Ecto neural progenitor cell (in vitro differentiated cells): ENCODE measurements at regions not wholly inside any gene's neighbourhood (a gene's known extent, or its start where the extent isn't known, plus 50 kb on each side); places are given as distances from the start of the nearest gene placed in this dataset.
"Not testable (repeated sequence)": the region's sequence is repeated elsewhere in the genome, so short reads cannot be mapped to it uniquely, and the experiment has no call there.

ENCODE experiments used
- DNase-seq: peaks from one replicate; pipeline ENCODE4 v3.0.0-alpha.2; 2018; ENCODE audit warnings: low spot score

DNA sequence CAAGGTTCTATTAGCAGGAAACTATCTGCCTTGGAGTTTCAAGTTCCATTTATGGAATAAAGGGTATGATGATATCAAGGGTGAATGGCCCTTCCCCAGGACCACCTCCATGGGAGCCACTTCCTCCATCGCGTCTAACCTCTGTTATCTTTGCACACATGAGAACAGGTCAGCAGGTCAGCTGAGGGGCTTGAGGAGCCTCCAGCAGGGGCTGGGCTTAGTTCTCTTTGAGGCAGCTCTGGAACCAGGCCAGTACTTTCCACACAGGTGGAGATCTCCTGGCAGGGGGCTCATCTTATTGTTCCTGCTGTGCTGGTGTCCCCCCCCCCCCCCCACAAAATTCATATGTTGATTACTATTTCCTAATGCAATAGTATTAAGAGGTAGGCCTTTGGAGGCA is 472.2 kb upstream of the ZMIZ1 start:
- no peak for DNase-seq

DNA sequence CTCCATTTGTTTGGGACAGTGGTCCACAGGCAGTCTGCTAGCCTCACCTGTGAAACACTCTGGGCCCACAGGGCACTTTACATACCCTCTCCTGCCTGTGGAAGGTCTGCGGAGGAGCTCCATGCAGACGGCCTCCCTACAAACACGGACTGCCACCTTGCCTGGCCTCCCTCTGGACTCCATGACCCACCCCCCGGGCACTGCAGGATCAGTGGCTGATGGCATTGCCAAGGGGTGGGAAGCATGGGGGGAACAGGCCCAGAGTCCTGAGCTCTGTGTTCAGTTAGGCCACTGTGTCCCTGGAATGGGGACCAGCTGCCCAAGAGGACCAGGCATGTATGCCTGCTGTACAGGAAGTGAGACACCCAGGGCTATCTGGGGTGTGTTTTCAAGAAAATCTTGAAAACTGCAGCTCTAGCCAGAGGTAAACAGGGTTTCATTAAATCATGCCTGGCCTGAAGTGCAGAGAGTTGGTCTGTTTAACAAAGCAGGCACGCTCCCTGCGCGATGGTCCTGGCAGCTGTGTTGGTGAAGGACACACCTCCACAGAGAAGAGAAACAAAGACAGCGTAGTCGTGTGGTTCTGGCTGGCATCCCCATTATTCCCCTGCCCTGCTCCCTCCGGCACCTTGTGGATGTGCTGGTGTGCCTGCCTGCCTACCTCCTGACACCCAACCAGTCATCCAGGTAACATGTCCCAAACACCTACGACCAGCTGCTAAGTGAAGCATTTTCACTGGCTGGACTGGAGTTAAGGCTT is 470.8 kb upstream of the ZMIZ1 start:
- peak; percentile 20 for DNase-seq

DNA sequence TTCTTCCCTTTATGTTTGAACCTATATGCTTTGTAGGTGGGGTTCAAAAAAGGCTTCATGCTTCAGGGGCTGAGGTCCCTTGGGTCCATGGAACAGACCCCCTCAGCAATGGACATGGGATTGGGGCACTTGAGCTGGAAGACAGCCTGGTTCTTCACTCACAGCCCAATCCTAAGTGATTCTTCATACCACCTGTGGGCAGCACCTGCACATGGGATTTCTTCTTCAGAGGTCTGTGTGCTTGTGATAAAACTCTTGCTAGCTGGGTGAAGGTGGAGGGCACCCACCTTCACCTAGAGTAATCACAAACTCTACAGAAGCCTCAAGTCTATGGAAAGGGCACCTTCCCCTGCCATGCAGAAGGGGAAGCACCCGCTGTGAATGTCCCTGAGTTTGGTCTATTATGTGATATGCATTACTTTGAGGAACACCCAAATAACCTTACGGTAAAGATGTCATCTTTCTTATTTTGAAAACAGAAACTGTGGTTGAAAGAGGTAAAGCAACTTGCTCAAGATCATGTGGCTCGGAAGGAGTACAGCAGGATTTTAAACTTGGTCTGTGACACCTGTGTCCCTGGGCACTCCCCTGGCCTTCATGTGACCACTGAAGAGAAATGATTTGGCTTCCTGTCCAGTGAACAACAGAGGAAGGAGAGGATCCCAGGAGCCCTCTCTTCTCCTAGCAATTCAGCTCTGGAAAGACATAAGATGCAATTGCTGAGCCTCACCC is 469.5 kb upstream of the ZMIZ1 start:
- peak; percentile 13 for DNase-seq

DNA sequence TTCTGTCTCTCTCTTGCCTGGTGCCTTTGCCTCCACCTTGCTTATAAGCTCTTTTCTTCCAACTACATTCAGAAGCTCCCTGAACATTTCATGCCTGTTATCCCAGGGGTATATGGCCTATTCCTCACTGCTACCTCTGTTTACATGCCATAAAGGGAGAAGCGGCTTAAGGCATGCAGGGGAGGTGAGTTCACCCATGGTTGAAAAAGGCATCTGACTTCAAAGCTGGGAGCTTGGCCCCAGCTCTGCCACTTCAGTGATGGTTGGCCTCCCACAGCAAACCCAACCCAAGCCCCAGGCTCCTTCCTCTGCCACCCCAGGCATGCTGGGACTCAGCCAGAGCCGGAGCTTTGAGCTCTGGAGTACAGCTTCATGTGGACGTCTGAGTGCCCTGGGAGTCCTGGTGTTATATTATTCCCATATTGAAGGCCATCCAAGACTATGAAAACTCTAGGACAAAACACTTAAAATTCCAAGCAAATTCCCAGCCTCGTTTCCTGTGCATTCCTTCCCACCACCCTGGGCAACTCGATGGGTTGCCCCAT is 468.6 kb upstream of the ZMIZ1 start:
- DNase-seq: peak; percentile 38

DNA sequence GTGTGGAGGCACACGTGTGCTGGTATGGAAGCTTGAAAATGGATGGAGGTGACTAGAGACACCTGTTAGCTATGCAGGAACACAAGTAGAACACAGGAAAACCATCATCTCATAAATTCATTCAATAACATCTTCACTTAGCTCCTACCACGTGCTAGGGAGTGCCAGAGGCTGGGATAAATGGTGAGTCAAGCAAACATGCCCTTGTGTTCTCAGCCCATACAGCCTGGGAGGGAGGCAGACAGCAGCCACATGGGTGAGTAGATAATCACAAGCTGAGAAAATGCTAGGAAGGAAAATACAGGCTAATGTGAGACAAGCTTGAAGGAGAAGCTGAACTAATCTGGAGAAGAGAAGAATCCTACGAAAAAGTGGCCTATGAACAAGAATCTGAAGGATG is 468.0 kb upstream of the ZMIZ1 start:
- DNase-seq: peak; percentile 6

DNA sequence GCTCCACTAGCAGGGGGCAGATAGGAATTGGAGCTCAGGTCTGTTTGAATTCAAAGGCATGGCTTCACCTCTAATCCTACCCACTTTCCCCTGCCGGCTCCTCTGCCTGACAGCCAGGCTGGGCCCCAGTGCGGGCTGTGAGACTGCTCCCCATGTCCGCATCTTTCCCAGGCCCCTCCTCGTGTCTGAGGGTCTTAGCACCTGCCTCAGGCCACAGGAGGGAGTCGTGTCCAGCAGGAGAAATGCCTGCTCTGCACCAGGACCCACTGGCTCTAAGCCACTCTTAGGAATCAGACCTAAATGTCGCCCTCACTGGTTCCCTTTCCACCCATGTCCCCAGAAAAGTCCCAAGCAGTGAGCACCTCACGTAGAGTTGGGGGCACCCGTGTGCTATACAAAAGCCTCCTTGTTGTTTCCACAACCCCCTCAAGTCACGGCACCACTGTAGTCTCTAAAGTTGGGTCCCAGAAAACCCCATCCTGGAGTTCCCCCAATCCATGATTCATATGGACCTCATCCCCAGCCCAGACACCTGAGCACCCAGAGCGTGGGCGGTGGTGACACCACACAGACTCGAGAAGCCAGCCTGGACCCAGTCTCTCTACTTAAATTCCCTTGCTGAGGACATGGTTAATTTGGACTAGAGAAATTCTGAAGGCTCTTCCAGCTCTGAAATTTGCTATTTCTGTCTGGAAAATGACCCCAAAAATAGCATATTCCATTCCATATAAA is 466.4 kb upstream of the ZMIZ1 start:
- DNase-seq: peak; percentile 43

DNA sequence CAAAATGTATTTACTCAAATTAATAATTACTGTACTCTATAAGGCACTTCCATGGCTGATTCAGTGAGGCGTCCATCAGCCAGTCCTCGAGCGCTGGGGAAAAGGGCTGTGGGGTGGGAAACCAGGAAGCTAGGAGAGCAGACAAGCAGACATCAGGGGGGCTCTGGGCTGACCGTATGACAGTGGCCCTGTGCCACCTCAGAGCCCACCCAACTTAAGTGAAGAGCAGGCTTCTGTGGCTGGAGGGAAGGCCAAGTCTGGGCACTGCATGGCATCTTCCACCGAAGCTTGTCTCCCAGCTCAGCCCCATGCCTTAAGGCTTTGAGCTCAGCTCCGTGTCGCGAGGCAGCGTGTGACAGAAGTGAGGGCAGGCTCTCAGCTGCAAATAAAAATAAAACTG is 464.5 kb upstream of the ZMIZ1 start:
- peak; percentile 27 for DNase-seq

DNA sequence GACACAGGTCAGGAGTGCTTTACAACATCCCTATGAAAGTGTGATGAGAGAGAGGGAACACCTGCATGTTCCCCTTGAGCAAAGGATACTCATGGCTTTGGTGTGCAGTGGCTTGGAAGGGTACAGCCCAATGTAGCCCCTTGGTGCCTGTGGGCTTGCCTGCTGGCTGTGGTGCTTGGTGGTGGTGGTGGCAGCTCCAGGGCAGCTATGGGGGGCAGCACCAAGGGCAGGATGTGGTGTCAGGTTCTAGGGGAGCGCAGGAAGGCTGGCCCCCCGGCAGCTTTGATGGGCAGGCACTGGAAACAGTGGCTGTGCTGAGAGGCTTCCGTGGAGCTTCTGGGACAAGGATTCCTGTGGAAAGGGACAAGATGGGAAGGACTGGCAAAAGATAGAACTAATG is 464.0 kb upstream of the ZMIZ1 start:
- DNase-seq: peak; percentile 32

DNA sequence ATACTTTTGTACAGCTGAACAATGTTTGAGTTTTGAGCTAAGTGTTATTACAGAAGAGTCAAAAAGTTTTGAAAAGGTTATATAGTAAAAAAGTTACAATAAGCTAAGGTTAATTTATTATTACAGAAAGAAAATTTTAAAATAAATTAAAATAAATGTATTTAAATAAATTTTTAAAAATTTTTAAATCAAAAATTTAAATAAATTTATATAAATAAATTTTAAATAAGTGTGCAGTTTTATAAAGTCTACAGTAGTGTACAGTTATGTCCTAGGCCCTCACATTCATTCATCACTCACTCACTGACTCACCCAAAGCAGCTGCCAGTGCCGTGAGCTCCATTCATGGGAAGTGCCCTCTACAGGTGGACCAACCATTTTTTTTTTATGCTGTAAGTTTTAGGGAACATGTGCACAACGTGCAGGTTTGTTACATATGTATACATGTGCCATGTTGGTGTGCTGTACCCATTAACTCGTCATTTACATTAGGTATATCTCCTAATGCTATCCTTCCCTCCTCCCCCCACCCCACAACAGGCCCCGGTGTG is 462.9 kb upstream of the ZMIZ1 start:
- peak; percentile 6 for DNase-seq

DNA sequence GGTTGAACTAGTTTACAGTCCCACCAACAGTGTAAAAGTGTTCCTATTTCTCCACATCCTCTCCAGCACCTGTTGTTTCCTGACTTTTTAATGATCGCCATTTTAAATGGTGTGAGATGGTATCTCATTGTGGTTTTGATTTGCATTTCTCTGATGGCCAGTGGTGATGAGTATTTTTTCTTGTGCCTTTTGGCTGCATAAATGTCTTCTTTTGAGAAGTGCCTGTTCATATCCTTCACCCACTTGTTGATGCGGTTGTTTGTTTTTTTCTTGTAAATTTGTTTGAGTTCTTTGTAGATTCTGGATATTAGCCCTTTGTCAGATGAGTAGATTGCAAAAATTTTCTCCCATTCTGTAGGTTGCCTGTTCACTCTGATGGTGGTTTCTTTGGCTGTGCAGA is 462.0 kb upstream of the ZMIZ1 start:
- not testable (repeated sequence) for DNase-seq

DNA sequence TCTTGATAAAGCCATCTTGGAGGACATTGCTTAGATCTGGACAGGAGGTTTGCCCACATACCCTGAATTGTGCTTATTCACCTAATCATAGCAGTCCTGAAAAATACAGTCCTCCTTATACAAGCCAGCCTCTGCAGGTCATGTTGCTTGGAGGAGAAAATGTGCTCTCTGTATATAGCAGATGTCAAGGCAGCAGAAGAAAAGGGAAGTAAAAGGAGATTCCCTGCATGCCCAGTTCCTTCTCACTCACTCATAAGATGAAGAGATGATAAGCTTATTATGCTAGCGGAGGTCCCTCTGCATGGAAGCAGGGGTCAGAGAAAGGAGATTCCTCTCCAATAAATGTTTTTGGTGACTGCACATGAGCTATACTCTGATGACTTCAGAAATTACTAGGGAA is 458.8 kb upstream of the ZMIZ1 start:
- peak; percentile 6 for DNase-seq

DNA sequence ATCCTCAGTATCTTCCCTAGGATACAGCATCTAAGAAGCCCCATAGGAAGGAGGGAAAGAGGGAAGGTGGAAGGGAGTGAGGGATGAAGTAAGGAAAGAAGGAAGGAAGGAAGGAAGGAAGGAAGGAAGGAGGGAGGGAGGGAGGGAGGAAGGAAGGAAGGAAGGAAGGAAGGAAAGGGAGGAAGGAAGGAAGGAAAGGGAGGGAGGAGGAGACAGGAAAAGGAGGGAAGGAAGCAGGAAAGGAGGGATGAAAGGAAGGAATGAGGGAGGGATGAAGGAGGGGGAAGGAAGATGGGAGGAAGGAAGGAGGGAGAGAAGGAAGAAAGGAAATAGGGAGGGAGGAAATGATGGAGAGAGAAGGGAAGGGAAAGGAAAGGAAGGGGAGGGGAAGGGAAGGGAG is 455.6 kb upstream of the ZMIZ1 start:
- DNase-seq: no peak

DNA sequence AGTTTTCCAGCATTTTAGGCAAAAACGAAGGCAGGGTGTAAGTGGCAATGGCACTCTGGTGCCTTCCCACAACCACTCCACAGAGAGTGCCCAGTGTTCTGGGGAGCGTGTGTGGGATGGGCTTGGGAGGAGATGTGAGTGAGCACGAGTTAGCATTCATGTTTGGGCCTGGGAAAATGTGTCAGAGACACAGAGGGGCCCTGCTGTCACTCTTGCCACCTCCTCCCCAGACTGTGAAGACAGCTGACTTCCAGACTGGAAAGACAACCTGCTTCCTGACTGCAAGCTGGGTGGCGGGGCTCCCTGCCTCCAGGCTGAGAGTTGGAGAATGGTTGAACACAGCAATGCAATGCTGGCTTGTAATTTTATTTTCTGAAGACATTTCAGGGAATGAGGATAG is 454.5 kb upstream of the ZMIZ1 start:
- peak; percentile 33 for DNase-seq

DNA sequence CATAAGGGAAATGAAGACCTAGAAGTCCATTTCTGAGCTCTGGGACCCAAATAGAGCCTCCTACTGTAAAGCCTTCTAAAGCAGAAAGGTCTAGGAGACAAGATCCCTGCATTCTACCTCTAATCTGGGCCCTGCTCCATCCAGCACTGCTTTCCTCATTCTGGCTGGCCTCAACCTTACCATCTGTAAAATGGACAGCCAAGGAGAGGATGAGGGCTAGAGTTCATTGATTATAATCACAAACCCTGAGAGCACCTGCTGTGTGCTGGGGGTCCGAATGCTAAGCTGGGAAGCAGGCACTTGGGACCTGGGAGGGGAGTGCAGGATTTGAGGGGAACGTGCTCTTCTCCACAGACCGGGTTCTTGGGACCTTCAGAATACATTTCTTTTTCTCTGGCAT is 454.0 kb upstream of the ZMIZ1 start:
- no peak for DNase-seq

DNA sequence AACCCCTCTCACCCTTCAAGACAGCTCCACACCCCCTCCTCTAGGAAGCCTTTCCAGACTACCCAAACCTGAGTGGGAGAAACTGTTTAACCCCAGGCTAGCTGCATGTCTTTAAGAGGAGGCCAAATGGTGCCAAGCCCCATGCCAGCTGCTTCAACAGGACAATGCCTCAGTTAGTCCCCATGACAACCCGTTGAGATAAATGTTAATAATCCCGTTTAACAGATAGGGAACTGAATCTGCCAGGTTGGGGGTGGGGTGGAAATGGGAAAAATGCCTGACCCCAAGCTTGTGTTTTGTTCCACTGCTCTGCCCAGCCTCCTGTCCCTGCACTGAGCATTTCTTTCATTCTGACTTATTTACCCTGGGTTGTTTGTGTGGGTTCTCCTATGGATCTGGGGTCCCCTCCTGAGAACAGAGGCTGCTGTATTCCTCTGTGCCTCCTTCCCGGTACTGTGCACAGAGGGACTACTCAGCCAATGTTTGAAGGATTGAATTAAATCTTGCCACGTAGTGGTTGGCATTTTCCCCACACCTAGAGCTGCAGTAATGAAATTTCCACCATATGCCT is 452.6 kb upstream of the ZMIZ1 start:
- no peak for DNase-seq

DNA sequence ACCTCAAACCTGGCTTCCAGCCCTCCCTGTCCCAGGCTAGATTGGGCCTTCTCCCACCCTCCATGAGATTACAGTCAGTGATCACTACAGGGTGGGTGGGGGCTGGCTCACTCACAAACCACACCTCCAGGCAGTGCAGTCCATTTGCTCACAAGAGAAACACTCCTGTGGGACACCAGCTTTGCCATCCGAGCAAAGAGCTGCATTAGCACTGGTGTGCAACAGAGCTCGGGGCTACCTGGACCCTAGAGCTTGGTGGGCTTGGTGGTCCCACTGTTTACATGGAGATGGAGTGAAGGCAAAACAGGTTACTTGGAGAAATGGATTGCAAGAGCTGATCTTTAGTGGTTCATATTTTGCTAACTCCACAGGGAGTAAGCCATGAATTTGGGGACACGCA is 451.7 kb upstream of the ZMIZ1 start:
- no peak for DNase-seq

DNA sequence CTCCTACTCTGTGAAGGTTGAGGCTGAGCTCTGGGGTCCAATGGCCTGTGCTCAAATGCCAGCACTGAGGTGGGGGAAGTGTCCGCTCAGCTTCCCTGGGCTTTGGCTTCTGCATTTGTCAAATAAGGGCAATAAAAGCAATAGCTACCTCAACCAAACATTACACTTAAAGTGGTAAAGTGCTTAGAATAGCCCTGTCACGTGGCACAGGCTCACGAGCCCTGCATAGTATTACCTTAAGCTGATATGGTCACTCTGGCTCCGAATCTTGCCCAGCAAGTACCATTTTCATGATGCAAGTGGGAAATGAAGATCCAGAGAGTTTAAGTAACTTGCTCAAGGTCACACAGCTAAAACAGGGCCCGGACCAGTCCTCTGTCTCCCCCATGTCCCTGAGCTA is 451.1 kb upstream of the ZMIZ1 start:
- DNase-seq: no peak

DNA sequence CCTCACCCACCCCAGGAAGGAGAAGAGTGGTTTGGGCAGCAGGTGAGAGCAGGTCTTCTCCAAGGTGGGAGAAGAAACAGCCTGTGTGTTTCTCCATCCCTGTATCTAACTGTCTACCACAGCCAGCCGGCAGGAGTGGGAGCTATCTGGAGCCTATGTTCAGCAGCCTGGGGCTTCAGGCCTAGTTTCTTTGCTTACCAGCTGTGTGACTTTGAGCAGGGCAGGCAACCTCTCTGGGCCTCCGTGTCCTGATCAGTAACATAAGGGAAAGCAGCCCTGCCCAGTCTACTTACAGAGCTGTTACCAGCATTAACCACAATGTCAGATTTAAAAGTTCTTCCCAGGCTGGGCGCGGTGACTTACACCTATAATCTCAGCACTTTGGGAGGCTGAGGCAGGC is 450.7 kb upstream of the ZMIZ1 start:
- DNase-seq: no peak

DNA sequence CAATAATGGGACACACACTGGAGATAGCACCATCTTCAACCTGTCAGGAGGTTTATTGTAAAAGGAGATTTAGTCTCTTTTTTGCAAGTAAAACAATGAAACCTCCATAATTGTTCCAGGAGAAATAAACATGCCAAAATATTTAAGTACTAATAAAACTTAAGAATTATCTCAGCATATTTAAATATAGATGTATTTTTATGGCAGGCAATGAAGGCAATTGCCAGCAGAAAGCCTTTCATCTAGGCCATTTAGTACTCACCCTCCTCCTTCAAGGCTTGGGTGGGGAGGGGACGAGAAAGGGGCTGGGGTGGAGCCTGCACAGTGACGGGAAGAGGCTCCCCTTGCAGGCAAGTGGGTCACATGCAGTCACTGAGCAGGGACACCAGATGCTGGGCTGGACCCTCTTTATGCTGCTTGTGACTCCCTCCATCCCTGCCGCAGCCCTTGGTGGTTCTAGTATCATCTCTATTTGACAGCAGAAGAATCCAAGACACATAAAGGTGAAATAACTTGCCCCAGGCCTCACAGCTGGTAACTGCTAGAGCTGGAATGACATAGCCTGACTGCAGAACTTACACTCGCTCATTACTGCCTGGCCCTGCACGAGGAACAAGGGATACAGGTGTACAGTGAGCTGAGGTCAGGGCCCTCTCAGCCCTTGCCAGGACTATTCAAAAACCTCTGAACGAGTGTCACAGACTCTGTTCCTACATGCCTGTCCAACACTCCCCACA is 449.5 kb upstream of the ZMIZ1 start:
- no peak for DNase-seq

DNA sequence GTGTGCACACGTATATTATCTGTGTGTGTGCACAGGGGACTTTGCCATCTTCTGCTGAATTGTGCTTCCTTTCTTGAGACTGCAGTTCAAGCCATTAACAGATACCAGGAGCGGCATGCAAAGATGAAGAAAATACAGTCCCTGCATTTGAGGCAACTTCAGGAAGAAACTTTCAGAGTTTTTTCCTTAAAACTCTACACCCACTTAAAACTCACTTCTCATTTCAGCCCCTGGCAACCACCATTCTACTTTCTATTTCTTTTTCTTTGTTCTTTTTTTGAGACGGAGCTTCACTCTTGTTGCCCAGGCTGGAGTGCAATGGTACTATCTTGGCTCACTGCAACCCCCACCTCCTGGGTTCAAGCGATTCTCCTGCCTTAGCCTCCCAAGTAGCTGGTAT is 448.9 kb upstream of the ZMIZ1 start:
- DNase-seq: no peak

DNA sequence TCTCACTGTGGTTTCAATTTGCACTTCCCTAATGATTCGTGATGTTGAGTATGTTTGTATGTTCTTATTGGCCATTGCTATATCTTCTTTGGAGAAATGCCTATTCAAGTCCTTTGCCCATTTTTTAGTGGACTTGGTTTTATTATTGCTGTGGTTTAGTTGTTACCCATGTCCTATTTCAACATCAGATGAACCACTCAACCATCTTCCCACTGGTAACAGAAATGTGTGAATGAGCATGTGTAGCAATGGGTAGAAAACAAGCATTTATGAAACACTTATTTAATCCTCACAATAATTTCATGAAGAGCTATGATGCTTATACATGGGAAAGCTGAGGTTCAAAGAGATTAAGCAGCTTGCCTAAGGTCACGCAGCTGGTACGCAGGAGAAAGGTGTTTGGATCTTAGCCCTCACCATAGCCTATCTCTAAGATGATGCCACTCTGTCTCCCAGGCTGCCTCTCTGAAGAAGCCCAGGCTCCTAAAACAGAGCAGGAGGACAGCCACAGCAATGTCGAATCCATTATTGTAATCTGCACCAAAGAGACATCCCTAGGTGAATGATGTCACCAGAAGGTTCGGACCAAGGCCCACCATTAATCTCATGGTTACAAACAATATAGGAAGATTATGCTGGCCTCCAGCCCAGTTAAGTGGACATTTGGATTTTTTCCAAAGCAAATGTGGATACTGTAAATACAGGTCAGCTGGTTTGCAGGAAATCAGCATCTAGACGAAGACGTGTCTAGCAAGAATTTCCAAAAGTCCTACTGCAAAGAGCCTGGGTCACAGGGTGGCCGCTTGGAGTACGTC is 447.6 kb upstream of the ZMIZ1 start:
- DNase-seq: no peak
